Activated naive CD4-positive, alpha-beta T cell treated with Interleukin-2 at 50 U/mL for 16 hours (primary cell): ENCODE measurements at regions not wholly inside any gene's neighbourhood (a gene's known extent, or its start where the extent isn't known, plus 50 kb on each side); places are given as distances from the start of the nearest gene placed in this dataset.
"Not testable (repeated sequence)": the region's sequence is repeated elsewhere in the genome, so short reads cannot be mapped to it uniquely, and the experiment has no call there.

ENCODE experiments used
- DNase-seq: peaks from one replicate; pipeline ENCODE4 v3.0.0-alpha.2; 2020

DNA sequence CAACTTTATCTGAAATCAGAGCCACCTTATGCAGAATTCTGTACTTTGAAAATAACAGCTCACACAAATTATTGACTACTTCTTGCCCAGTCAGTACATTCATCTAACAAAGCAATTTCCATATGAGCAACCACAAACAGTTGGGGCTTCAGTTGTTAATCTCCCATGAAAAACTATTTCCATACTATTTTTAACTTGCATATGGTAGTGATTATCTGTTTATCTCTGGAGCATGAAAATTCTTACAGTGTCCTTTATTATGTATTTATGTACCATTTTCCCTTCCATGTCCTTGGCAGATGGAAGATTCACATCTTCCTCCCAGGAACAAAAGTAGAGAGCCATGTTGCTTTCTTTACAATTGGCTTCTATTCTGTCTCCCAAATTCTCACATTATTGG is 285.7 kb downstream of the CRPPA start:
- DNase-seq: no peak

DNA sequence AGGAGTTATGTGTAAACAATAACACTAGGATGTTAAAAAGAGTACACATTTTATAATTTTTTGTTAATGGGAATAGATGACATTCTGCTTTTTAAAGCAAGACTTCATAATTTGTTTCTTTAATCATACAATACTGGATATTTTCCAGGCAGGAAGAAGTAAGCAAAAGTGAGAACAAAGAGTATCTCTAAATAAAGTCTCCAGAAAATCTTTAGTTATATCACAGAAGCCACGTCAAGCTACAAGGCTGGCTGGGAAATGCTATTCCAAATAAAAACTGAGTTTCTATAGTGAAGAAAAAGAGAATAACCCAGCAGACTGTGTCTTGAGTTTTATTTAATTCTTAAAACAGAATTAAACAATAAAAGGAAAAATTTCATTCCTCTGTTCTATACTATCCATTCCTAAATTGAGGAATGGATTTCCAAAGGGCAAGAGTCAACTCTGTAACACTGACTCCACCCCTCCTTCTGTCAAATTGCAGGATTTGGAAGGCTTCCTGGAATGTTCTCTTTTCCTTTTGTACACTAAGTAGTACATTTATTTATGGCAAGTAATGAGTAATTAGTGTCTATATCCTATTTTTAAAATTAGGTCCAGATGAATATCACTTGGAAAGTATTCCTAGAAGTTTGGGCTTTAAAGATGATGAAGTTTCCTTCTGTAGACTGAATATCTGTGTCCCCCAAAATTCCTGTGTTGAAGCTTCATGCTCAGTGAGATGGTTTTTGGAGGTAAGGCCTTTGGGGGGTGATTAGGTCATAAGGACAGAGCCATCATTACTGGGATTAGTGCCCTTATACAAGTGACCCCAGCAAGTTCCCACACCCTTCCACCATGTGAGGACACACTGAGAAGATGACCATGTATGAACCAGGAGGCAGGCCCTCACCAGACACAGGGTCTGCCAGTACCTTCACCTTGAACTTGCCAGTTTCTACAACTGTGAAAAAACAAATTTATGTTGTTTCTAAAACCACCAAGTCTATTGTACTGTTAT is 290.9 kb downstream of the CRPPA start:
- no peak for DNase-seq

DNA sequence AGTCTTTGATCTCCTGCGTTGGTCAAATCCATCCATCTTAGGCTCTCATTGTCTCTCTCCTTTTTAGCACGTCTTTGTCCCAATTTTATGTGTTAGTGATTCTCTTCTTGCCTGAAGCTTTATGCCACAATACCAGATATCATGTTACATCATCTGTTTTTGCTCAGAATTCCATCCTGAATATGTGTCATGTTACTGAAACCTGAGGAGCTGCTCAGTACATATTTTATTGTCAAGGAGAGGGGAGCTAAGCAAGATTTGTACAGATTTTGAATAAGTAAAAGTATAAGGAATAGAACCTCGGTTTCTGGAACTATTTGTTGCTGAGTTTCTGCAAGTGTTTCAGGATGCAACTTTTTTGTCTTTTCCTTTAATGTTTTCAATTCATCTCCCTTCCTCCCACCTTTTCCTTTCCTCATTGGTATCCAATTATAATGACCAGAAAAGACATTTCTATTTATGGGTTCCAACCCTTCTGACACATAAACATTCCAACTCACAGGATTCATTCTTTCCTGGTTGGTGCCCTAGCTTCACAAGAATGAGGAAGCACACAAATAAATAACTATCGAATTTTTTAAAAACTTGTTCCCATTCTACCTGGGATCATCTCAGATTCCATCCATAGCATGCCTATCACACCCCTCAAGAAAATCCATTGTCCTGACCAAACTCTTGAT is 291.8 kb downstream of the CRPPA start:
- no peak for DNase-seq

DNA sequence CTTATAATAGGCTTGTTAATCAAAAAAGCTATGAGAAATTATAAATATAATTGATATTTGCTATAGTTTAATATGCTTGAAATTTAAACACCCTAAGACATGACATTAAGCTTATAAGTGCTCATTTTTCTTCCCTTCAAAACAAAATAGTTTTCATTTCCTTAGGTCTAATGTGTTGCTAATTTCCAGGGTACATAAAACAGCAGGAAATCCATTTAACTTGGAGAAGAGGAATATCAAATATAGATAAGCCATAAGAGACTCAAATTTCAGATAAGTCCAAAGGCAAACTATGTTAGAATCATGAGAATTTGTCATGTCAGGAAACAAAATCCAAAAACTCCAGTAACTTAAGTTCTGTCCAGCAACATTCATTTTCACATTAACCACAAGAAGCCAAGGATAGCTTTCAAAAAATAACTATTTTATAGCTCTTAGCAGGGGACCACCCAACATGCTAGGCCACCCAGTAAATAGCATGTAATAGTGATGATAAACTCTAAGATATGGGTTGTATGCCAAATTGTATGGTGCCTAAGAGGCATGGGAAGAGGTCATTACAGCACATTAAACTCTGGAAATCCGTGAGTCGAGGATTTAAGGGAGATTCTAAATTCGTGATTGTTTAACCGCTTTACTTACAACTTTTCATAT is 298.1 kb downstream of the CRPPA start:
- DNase-seq: no peak

DNA sequence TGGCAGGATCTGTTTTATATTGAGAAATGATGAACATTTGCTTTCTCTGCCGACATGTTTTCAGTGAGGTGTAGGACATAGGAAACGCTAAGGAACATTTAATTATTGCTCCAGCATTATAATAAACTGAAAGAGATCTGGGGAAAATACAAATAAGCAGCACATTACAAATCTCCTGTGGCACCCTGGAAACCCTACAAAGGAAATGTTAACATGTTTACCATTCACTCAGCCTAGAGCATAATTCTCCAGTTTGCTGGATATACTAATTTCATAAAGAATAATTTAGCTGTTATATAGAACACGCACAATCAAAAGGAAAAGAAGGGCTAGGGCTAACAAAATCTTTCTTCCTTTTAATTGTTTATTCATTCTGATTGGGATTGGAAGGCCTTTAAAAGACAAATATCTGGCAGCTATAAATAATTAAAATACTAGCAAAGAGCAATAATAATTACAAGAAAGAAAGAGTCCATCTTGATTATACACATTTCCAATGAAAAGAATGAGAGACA is 299.4 kb downstream of the CRPPA start:
- no peak for DNase-seq

DNA sequence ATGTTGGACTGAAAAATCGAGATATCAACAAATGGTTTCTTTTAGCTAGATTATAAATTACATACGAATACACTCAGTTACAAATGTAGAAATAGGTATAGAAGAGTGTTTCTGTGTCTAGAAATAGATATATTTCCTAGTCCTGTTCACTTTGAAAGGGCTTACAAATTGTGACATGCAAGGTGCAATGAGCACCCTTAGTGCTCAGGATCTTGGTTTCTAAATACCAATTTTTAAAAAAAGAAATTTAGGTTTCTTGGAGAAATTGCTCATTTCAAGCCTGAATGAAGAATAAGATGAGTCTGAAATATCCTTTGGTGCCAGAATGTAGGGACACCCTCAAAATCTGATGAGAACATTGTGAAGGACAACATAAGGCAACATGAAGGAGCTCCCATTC is 306.0 kb downstream of the CRPPA start:
- DNase-seq: no peak

DNA sequence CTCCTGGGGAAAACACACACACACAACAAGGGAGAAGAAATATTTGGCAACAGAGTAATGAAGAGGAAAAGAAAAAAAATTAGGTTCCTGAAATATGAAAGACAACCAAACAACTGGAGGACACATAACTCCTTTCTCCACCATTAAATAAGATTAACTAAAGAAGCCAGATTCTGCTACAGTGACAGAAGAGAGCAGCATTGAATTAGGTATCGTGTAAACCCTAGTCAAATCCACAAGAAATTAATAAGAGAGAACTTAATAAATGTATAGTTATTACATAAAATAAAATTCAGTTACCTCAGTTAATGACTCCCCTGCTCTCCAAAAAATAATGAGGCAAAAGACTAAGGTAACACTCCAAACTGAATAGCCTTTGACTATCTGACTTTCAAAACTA is 306.7 kb downstream of the CRPPA start:
- no peak for DNase-seq

DNA sequence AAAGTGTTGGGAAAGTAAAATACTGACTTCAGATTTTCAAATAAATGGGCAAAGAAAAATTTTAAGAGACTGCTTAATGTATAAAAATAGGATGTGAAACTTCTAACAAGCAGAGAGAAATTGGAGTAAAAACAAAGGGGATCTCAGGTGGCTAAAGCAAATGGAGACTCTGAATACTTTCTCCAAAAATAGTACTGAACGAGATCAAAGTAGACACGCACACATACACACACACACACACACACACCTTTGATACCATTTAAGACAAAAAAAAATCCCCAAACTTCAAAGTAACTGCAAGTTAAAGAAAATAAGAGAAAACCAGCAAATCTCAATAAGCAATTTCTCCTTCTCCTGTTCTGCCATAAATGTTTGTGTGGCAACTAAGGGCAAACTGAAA is 307.3 kb downstream of the CRPPA start:
- no peak for DNase-seq

DNA sequence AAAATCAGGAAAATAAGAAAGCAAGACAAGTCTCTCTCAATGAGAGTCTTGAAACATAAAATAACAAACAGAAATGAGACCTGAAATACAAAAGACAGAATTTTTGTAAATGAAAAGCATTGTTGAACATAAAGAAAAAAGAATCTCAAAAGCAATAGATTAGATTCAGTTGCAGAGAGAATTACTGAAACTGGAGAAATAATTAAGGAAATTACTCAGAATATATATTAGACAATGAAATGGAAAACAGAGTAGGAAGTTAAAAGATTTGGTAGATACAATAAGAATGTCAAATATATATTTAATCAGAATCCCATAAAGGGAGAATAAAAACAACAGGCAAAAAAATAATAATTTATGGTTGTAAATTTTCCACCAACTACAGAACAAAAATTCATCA is 308.3 kb downstream of the CRPPA start:
- no peak for DNase-seq

DNA sequence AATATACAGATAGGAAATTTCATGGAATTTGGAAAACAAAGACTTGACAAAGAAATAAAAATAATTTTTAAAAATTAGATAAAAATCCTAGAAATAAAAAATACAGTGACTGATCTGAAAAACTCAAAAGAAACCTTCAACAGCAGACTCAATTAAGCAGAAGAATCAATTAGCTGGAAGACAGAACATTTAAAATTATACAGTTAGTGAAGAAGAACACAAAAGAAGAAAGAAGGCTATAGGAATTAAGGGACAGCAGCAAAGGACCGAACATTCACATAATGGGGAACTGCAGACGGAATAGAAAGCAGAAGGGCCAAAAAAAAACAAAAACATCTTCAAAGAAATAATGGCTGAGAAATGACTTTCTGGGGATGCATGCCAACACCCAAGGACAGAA is 314.5 kb downstream of the CRPPA start:
- DNase-seq: no peak

DNA sequence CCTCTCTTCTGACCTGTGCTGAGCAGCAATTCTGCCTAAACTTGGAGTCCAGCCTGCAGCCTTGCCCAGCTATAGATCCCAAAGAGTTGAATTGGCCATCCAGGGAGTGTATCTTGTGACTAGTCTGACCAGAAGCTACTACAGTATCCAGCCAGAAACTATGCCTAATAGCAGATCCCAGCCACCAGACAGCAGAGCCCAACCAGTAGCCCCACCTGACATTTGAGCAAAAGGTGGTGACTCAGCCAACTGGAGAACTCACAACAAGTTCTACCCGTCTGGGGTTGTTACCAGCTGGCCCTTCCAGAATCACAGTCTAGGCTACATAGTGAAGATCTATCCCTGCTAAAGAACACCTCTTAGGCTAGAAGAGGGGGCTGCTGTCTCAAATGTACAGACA is 315.0 kb downstream of the CRPPA start:
- no peak for DNase-seq

DNA sequence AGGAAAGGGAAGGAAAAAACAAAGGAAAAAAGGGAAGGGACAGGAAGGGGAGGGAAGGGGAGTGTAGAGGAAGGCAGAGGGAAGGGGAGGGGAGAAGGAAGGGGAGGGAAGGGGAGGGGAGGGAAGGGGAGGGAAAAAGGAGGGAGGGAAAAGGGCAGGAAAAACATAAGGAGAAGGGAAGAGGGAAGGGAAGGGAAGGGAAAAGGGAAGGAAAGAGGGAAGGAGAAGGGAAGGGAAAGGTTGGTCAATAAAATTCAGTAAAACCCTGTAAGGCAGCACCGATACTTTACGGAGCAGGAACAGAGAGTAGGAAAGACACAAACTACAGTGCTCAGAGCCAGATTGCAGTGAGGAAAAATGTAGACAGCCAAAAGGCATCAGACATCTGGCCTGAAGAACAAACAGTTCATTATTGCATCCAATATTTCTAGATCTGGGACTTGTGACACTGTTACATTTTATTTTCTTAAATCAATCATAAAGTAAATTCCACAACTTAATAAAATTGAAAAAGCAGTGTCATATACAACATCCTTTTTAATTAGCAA is 322.0 kb downstream of the CRPPA start:
- DNase-seq: no peak

DNA sequence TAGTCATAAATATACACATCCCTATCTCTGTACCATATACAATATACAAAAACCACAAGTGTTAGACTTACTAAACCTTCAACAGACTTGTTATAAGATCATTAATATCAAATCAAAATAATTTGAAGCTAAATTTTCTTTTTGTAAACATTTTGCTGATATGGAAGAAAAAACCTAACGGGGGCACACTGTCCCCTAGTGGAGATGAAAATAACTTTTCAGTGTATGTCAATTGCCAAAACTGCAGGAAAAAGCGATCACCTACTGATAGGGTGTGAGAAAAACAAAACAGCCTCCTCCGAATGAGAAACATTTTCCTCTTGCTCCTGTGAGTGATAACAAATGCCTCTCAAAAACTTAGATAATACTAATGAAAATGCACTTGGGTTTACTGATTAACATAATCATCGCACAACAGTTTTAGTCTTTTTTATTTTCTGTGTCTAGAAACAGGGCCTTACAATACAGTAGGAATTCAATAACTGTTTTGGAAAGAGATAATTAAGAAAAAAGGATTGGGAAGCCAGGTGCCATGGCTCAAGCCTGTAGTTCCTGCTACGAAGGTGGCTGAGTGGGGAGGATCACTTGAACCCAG is 322.7 kb downstream of the CRPPA start:
- no peak for DNase-seq

DNA sequence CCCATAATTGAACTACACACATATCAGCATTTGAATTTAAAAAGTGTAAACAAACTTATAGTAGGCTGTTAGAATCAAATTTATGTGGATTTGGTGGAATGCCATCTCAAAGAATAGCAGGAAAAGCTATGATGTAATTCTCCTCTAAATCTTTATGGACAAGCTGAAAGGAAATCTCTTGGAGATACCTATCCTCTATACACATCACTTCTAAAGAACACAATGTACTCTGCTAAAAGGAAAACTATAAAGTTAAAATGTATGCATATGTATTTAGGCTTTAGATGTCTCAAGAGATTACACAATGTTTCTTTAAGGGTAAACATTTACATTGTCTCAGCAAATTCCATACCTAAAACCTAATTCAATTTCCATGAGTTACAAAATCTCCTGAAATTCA is 323.3 kb downstream of the CRPPA start:
- no peak for DNase-seq

DNA sequence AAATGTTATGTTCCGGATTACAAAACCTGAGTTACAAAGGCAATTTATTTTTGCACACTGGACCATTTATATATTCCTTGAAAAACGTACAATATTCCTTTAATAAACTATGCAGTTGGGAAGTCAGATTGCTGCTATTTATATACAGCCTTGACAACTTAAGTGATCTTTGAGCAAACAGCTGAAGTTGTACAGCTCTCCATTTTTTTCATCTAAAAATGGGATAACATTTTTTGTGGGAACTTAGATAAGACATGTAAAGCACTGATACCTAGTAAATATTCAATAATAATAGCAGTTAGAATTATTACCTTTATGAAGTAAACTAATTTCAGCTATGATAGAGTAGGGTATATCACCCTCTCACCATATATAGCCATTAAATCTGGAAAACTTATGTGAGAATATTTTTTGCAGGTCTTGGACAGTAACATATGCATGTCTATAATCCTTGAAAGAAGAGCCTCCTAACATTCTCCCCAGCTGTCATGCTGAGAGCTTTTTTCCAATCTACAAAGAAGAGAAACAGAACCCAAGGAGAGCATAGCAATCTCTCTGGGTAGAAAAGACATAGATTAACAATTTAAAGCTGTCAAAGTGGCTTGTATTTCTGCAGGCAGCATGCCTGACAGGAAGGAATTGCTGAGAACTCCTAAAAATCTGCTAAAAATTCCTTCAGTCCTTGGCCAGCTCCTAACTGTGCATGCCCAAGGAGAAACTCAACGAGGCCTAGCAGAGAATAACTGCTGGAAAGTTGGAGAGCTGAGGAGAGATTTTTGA is 326.0 kb downstream of the CRPPA start:
- DNase-seq: no peak

DNA sequence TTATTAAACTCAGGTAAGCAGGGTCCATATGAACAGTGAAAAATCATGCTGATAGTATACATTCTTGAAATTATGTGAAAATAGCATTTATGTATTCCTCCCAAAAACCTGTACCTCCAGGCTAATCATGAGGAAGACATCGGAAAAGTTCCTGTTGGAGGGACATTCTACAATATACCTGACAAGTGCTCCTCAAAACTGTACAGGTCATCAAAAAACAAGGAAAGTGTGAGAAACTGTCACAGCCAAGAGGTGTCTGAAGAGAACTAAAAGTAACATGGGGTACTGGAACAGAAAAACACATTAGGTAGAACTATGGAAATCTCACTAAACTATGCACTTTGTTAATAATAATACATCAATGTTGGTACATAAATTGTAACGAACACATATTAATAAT is 326.7 kb downstream of the CRPPA start:
- DNase-seq: no peak

DNA sequence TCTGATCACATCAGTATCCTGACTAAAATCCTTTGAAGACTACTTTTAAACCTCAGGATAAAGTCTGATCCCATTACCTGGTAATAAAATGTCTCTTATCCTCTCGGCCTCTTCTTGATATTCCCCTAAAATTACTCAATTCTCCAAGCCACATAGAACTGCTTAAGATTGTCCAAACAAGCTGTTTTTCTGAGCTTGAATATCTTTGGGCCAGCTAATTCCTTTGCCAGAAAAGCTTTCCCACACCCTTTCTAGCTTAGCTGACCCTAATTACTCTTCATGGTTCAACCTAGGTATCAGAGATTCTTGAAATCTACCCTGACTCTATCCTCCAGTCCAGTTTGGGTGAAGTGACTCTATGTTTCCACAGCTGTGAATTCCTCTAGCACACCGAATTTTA is 328.6 kb downstream of the CRPPA start:
- no peak for DNase-seq

DNA sequence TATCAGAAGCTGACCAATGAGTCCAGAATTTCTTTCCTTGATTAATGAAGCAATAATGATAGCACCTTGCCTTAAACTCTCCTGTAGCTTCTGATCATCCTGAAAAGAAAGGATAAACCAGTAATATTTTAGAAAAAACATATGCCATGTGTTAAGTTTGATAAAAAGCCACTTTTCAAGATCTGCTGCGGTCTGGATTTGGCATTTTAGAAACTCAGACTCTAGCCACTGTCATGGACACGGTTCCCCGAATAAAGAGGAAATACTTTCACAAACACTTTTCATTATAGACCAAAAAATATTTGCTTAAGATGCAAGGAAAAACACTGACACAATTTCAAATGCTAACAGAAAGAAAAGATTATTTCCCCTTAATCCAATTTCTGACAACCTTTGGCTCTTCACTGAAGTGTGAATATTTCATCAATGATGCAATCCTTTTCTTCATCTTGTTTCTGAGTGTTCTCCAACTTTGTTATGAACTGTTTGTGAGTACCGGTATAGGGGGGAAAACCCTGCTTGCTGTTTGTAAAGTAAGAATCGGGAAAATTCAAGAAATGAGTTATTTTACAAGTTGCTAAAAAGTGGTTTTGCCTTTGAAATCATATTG is 329.5 kb downstream of the CRPPA start:
- no peak for DNase-seq

DNA sequence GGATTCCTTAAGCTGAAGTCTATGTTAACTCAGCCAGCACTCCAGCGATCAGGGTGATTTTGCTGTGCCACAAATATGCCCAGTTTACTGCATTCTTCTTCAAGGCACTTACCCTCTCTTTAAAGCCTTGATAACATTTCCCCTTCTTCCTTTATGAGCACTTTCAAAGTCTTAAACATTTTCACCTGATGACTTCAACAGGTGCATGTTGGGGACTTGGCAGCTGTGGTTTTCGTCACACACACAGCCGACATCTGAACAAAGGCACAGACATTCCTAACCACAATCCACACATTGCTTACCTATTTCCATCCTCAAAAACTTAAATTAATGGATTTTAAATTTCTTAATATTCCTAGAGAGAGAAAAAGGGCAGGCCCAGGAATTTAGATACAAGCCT is 331.5 kb downstream of the CRPPA start:
- DNase-seq: no peak

DNA sequence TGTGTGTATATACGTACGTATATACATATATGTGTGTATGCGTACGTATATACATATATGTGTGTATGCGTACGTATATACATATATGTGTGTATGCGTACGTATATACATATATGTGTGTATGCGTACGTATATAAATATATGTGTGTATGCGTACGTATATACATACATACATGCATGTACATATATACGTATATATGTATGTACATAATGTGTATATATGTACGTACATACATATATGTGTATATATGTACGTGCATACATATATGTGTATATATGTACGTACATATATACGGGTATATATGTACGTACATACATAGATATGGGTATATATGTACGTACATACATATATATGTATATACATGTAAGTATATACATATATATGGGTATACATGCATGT is 332.1 kb downstream of the CRPPA start:
- DNase-seq: no peak

DNA sequence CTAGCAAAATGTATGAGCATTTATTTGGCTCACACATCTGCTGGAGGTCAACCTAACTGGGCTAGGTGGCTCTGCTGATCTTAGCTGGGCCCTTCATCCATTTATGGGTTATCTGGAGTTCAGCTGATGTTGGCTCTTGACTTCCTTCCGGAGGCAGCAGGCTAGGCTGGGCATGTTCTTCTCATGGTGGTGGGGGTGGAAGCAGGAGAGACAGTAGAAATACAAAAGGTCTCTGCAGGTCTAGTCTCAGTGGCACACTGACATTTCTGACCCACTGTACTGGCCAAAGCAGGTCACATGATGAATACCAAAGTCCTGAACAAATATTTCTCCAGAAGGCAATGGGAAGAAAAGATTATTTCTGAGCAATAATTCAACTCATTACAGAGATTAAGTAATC is 334.6 kb downstream of the CRPPA start:
- DNase-seq: no peak

DNA sequence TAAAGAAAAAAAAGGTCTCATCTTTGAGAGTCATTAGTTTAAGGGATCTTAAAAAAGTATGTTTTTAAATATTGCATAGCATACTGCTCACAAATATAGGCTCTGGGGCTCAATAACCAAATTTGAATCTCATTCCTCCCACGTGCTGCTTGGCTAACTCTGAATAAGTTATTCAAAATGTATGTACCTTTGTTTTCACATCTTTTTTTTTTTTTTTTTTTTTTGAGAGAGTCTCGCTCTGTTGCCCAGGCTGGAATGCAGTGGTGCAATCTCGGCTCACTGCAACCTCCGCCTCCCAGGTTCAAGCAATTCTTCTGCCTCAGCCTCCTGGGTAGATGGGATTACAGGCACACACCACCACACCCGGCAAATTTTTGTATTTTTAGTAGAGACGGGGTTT is 335.6 kb downstream of the CRPPA start:
- DNase-seq: not testable (repeated sequence)
